NCI-H524 treated with DMSO at 0.1 percent for 48 hours (cell line): ENCODE measurements at regions not wholly inside any gene's neighbourhood (a gene's known extent, or its start where the extent isn't known, plus 50 kb on each side); places are given as distances from the start of the nearest gene placed in this dataset.
"Not testable (repeated sequence)": the region's sequence is repeated elsewhere in the genome, so short reads cannot be mapped to it uniquely, and the experiment has no call there.

Source experiments
- DNase-seq: peaks from one replicate; lab custom pipeline; 2025; lab: John Stamatoyannopoulos, UW

DNA sequence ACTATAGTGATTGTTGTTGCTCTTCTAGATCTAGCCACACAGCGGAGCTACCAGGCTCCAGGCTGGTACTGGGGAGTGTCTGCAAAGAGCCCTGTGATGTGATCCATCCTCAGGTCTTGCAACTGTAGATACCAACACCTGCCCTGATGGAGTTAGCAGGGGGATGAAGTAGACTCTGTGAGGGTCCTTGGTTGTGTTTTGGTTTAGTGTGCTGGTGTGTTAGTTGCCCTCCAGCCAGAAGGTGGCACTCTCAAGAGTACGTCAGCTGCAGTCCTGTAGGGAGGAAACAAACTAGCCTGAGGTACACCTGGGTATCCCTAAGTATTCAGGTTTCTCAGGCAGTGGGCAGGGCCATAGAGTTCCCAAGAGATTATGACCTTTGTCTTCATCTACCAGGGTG lies 81.2 kb upstream of the TMPRSS2 start:
- DNase-seq = no peak

DNA sequence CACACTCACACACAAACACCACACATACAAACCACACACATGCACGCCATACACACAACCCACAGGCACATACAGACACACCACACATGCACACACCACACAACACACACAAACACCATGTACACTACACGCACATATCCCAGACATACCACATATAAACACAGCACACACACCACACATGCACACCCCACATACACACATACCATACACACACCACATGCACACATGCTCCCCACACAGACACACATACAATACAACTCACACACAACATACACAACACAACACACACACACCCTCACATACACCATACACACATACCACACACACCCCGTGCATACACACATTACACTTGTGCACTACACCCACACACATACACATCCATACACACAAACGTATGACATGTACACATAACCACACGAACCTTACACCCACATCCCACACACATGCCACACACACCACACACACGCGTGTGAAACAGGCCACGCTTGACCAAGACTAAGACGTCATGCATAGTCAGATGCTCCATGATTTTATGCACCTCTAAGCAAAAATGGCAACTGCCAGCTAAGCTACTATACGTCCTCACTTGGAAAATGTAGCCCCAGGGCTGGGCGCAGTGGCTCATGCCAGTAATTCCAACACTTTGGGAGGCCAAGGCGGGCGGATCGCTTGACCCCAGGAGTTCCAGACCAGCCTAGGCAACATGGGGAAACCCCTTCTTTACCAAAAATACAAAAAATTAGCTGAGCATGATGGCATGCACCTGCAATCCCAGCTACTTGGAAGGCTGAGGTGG lies 77.4 kb upstream of the TMPRSS2 start:
- DNase-seq = no peak

DNA sequence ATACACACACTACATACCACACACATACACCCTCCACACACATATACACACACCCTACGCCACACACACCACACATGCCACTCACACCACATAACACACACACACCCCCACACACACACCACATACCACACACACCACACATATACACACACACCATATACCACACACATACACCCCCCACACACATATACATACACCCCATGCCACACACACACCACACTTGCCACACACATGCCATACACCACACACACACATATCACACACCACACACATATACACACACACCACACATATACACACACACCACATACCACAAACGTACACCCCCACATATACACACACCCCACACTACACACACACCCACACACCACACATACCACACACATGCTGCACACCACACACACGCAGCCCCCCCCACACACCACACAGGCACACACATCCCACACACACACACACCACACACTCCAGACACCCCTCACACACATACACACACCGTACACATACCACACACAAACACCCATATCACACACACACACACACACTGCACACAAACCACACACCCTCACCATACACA lies 76.7 kb upstream of the TMPRSS2 start:
- no peak for DNase-seq

DNA sequence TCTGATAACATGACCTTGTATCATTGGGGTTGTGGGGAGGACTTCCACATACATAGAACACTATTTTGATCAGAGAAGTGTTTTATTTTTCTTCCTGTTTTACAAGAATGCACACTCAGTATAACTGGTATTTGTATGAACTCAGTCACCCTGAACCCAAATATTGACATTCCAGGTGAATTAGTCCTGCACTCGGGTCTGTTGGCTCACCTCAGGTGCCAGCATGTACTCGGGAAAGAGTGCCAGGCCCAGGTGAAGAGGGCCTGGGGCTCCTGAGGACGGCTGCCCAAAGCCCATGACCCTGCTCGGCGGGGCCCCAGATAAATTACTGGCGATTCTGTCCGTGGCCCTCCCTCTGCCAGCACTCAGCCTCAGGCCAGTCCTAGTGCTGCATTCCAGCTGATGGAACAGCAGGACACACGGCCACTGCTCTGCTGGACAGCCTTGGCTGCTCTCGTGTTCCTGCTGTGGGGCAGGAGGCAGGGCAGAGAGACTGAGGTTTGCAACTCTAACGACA lies 75.4 kb upstream of the TMPRSS2 start:
- no peak for DNase-seq

DNA sequence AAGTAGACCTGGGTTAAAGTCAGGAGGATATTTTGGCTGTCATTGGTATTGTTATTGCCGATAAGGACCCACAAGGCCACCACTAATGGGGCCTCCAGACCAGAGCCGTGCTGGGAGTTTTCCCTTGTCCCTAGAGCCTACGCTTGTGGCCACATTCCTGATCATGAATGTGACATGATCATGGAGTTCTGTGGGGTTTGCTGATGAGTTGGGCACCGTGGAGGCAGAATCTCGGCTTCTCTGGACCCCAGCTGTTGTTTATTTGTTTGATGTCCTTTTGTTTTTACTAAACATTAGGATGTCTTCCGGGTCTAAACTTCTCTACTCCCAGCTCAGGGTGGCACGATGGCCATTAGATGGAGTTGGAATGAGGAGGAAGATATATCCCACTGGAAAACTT lies 74.9 kb upstream of the TMPRSS2 start:
- no peak for DNase-seq

DNA sequence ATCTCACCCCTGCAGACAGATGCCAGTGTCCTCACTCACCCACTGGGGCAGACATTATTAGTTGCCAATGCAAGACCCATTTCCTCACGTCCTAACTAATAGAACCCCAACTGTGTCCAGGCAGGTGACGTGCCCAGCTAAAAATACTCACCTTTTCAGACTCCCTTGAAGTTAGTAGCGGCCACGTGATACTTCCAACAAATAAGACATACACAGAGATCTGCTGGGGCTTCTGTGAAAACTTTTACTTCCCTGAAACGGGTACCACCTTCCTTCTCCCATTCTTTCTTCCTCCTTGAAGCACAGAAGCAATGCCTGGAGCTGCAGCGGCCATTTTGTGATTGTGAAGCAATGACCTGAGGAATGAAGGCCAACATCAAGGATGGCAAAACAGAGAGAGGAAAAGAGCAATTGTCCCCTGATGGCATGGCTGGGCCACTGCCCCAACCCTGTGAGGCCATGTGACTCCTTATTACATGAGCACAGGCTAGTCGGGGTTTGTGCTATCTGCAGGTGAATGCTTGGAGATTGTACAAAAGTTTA lies 74.4 kb upstream of the TMPRSS2 start:
- no peak for DNase-seq

DNA sequence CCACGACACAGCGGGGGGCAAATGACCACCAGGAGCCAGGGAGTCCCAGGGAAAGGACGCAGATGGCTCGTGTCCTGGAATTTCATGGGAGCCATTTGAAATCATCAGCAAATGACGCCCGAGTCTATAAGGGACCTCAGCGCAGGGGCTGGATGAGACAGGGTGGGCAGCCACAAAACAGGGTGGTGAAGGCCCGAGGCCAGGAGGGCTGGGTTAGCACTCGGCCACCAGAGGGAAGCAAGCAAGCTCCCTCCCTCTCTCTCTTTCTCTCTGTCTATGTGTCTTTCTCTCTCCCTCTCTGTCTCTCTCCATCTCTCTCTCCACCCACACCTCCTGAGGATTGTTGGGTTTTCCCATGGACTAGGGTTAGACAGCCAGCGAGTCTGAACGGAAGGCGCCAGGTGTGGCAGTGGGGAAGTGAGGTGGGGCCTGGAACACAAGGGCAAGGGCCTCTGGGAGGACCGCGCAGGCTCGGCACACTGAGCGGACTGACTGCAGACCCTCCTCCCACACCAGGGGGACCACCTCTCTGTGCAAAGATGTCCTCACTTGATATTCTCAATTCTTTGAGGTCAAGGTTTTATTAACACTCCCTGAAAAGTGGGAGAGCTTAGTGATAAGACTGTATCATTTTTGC lies 73.8 kb upstream of the TMPRSS2 start:
- no peak for DNase-seq

DNA sequence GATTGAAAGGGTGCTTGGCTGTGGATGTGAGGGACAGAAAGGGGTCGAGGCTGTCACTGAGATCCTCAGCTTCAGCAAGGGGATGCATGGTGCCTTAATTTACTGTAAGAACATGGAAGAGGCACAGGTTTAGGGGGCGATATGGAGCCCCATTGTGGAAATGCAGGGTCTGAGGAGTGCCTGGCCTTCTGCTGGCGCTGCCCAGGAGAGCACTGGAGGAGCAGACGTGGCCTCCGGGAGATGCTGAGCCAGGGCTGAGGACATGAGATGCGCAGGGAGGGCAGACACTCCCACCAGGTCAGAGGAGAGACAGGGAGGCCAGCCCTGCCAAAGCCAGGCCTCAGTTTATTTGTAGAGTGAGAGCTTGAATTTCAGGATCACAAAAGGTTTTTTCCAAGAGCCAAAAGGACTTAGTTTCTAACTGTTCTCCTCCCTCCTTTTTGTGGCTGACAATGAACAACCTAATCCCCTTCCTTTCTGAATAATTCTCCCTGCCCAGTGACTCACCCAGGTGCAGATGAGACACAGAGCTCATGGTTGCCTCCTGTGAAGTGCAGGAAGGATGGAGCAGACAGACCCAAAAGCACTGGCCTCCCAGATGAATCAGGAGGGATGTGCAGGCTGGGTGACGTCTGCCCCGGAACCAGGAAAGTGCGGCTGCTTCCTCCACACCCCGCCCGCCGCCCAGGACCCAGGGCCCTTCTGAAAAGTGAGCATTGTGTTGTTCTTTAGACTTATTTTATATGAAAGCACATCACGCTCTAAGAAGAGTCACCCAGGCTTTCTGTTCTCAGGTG lies 73.0 kb upstream of the TMPRSS2 start:
- DNase-seq = no peak

DNA sequence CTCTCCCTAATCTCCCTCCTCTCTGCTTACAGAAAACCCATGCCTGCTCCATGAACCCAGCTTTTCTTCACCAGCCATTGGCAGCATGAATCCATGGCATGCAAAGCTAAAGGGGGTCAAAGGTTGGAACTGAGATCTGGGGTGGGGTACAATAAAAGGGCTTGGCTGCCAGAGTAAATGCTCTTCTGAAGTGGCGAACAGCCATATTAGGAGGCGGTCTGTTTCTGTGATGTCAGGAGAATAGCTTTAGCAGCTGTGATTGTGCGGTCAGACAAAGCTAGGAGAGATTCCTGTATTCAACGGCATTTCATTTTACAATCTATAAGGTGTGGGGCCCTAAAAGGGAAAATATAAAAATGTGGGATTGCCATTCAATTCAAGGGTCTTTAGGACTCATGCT lies 71.7 kb upstream of the TMPRSS2 start:
- DNase-seq = no peak

DNA sequence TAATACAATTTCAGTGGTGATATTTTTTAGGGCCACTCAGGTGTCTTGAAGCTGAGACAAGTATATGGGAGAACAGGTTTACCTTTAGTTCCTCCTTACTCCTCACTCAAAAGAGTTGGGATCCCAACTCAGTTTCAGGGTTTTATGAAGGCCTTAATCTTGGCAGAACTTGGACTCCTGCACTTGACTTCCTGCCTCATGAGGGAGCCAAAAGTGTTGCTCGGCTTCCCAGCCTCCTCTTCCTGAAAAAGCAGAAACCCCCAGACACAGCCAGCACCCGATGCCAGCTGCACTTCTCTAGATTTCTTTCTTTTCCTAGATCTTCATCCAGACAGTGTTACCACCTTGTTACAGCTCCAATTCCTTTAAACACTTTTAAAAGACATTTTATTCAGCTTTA lies 70.8 kb upstream of the TMPRSS2 start:
- DNase-seq = no peak

DNA sequence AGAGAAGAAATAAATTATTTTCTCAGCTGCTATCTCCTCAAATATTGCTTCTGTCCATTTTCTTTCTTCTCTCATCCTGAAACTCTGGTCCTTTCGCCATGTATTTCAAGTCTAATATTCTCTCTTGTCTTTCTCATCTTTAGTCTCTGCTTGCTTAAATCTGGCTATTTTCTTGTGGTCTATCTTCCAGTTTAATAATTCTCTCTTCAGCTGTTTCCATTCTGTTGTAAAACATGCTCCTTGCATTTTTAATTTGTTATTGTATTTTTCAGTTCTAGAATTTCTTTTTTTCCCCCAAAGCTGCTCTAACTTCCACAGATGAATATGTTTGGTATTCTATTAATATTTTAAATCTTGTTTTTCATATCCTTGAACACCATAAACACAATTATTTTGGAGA lies 70.1 kb upstream of the TMPRSS2 start:
- no peak for DNase-seq

DNA sequence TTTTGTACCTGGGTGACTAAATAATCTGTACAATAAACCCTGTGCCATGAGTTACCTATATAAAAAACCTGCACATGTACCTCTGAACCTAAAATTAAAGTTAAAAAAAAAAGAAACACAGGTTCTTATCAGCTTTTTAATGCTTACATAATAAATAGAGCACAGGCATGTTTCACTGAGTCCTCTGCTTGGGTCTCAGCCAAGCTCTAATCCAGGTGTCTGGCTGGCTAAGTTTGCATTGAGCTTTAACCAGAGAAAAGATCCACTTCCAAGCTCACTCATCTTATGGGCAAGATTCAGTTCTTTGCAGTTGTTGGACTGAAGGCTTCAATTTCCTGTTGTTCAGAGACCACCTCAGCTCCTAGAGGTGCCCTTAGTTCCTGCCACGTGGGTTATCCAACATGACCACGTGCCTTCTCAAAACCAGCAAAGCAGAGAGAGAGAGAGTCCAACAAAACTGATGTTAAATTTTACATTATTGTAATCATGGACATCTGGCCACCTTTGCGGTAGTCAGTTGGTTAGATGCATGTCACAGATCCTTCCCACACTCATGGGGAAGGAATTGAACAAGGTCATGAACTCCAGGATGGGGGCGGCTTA lies 68.2 kb upstream of the TMPRSS2 start:
- DNase-seq = no peak

DNA sequence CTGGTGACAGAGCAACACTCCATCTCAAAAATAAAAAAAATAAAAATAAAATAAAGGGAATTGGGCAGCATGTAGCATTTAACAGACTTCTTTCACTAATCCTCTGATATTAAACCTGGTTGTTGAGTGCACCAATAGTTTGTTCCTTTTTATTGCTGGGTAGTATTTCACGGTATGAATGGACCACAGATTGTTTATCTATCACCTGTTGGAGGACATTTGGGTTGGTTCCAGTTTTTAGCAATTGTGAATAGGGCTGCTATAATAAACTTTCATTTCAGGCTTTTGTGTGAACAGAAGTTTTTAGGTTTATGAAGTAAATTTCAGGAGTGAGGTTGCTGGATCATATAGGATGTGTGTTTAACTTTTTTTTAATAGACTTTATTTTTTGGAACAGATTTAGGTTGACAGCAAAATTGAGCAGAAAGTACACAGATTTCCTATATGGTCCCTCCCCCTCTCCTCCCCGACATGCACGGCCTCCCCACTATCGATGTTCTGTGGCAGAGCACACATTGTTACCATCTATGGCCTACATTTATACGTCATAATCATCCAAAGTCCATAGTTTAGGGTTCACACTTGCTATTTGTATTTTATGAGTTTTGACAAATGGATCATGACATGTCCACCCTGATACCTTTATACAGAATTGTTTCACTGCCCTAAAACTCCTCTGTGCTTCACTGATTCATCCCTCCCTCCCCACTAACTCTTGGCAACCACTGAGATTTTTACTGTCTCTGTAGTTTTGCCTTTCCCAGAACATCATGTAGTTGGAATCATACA lies 66.1 kb upstream of the TMPRSS2 start:
- no peak for DNase-seq

DNA sequence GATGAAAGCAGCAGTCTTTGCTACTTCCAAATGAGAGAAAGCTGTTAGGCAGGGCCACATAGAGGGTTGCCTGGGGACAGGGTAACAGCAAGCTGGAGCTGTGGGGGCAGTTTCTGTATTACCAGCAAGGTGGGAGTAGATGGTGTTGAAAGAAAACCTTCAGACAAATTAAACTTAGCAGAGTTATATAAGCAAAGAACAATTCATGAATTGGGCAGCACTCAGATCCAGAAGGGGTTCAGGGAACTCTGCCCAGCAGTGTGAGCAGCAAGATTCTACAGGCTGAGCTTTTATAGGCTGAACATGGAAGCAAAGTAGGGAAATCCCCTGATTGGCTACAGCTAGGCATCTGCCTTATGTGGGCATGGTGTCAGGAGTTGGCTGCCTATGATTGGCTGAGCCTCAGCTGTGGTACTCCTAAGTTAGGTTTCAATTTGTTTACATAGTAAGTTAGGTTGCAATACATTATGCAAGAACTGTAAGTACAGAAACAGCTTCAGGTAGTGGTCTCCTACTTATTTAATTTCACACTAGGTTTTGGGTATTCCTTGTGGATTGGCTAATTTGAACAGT lies 64.1 kb upstream of the TMPRSS2 start:
- DNase-seq = no peak

DNA sequence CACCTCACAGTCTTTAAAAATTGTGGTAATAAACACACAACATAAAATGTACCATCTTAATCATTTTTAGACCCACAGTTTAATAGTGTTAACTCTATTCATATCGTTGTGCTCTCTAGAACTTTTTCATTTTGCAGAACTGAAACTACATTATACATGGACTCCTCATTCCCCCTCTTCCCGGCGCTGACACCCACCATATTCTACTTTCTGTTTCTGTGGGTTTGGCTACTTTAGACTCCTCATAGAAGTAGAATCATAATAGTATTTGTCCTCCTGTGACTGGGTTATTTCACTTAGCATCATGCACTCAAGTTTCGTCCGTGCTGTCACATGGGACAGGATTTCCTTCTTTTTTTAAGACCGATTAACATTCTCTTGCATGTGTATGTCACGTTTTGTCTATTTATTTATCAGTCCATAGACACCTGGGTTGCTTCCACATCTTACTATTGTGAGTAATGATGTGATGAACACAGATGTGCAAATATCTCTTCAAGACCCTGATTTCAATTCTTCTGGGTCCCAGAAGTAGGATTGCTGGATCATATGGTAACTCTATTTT lies 62.9 kb upstream of the TMPRSS2 start:
- DNase-seq = no peak

DNA sequence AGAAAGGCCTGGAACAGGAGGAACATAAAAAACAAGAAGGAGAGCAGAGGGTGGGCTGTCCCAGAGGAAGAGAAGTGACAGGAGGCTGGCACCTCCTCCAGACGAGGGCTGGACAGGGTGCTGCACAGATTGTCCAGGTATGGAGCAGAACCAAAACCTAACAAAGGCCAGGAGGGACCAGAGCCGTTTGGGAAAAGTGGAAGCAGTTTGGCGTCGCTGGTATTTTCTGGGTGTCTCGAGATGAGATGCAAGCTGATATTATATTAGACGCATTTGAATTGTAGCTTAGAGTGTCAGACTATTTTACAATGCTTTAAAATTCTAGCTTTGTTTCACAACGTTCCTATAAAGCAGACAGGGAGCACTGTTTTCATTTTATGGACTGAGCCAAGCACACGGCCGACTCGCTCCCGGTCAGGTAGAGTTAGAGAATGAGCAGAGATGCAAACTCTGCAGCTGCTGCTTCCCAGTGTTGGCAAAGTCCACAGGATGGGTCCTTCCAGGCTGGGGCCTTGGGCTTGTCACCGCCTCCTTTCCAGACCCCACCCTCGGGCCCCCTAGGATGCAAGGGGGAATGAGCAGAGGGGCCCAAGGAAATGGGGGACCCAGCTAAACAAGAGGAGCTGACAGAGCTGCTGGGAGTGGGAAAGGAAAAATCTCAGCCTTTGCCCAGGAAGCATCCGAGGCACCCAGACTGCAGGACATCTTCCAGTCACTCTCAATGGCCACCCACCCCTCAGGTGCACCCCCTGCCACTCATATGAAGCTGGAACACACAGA lies 60.8 kb upstream of the TMPRSS2 start:
- DNase-seq = no peak

DNA sequence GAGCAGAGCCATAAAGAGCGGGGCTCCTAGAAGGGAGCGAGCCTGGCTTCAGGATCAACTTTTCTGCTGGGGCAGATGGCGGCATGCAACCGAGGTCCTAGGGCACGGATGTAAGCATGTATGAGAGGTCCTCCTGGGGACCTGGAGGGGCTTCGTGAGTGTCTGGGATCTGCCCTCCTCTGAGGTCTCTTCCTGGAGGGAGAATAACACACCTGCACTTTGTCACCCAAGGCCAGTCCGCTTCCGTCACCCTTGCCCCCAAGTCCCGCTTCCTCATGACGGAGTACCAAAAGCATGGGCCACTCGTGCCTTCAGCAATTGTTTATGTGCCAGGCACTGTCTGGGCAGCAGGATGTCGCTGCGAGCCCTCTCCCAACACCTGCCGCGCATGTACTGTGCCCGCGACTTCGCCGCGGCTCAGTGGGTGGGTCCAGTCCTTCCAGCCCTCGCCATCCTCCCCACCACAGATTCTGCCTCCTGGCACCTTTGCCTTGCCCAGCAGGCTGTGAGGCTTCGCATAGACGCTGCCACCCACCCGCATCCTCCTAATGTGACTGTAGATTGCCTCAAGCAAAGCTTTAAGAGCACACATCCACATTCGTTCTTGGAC lies 60.0 kb upstream of the TMPRSS2 start:
- DNase-seq = no peak

DNA sequence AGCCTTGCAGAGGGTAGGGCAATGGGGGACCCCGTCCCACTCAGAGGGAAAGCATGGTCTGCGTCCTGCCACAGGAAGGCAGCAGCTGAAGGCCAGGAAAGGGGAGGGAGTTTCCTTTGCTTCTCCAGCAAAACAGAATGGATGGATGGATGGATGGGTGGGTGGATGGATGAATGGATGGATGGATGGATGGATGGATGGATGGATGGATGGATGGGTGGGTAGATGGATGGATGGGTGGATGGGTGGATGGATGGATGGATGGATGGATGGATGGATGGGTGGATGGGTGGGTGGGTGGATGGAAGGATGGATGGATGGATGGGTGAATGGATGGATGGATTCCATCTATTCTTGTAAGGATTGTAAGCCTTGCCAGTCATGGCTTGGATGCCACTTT lies 59.3 kb upstream of the TMPRSS2 start:
- not testable (repeated sequence) for DNase-seq

DNA sequence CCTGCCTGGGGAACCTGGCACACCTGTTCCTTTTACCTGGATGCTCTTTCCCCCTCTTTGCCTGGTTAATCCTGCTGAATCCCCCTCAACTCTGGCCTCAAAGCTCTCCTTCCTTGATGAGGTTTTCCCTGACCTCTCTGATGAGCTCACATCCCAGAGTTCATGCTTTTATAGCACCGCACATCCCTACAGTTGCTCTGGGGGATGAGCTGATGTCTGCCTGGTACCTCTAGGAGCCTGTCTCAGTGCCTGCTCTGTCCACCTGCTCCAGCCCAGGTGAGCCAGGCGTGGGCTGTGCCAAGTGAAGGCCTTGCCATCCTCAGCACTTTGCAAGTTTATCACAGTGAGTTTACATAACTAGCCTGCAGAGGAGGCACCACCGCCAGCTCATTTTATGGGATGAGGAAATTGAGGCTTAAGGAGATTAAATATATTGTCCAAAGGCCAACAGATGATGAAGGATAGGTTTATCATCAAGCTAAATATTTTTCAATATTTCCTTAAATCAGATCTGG lies 58.6 kb upstream of the TMPRSS2 start:
- DNase-seq = no peak
